Heart left ventricle (tissue), 16 donors: ENCODE measurements at regions not wholly inside any gene's neighbourhood (a gene's known extent, or its start where the extent isn't known, plus 50 kb on each side); places are given as distances from the start of the nearest gene placed in this dataset.

Experiments used
- ATAC-seq, 4 donors: fragments of 200-7000 bp; cut with Tn5 transposase; one replicate each; pipeline ENCODE4 v1.9.1; 2020 to 2022; ENCODE audit warnings: moderate library complexity in 4 of 4, mild to moderate bottlenecking in 3 of 4, moderate number of reproducible peaks in 1 of 4
- DNase-seq, 5 donors: peaks; one replicate each; pipeline ENCODE4 v3.0.0-alpha.2; 2020
- H3K27ac ChIP-seq, 12 donors: fragments of 200-600 bp; sonication (generic) in 4 of 12; one replicate each; pipeline versions ENCODE4 v1.5.0 to v1.8.0; 2016 to 2022; ENCODE audit warnings: mild to moderate bottlenecking in 2 of 12
- H3K27me3 ChIP-seq, 9 donors: fragments of 200-600 bp; sonication (generic) in 2 of 9; one replicate each; pipeline versions ENCODE4 v1.5.1 to v1.8.0; 2016 to 2022; ENCODE audit warnings: mild to moderate bottlenecking in 3 of 9
- H3K36me3 ChIP-seq, 9 donors: fragments of 200-600 bp; sonication (generic) in 2 of 9; one replicate each; pipeline versions ENCODE4 v1.5.0 to v1.8.0; 2018 to 2022; ENCODE audit warnings: mild to moderate bottlenecking in 2 of 9
- H3K4me1 ChIP-seq, 12 donors: fragments of 200-600 bp; sonication (generic) in 4 of 12; one replicate each; pipeline versions ENCODE4 v1.5.0 to v1.8.0; 2016 to 2022; ENCODE audit warnings: mild to moderate bottlenecking in 3 of 12
- H3K4me3 ChIP-seq, 12 donors: fragments of 200-600 bp; sonication (generic) in 4 of 12; one replicate each; pipeline versions ENCODE4 v1.5.0 to v1.8.0; 2017 to 2022; ENCODE audit warnings: mild to moderate bottlenecking in 9 of 12, moderate library complexity in 4 of 12
- H3K9me3 ChIP-seq, 12 donors: fragments of 200-600 bp; sonication (generic) in 4 of 12; one replicate each; pipeline versions ENCODE4 v1.5.0 to v1.8.0; 2016 to 2022; ENCODE audit warnings: mild to moderate bottlenecking in 1 of 12
- POLR2A ChIP-seq, 2 donors: fragments of 450-650 bp; IDR thresholded peaks; one replicate each; pipeline ENCODE4 v1.6.1; 2017; ENCODE audit warnings: antibody characterized with exemption in 2 of 2, mild to moderate bottlenecking in 2 of 2, moderate library complexity in 2 of 2
- WGBS, 4 donors: extraction: QIAGEN DNeasy Blood & Tissue Kit in 2 of 4; methylation state at CpG; one replicate each; pipeline versions ENCODE4 v1.1.5 to v1.1.7; 2013 to 2018; 5-methylcytosine and 5-hydroxymethylcytosine counted together
- intact Hi-C, 10 donors: fragments of 100-400 bp; cut with DNase I; formaldehyde crosslinking; loops; one replicate each; pipeline versions ENCODE4 v1.11.1 to v1.14.2; 2022
- TF ChIP-seq, protein P1 (sequence below), 12 donors: fragments of 200-600 bp; sonication (generic) in 4 of 12; IDR thresholded peaks; one replicate each; pipeline versions ENCODE4 v1.5.0 to v1.8.0; 2018 to 2022; ENCODE audit warnings: antibody characterized with exemption in 12 of 12, mild to moderate bottlenecking in 5 of 12
- donor health status: ischemic (EF 13 %, LVEDD 7.1; RV severe dilation, severe dysfunction).
- donor health status: healthy with polysubstance abuse.
- donor health status: DM: no; HTN: yes; CAD: no.
- donor health status: DM: no; HTN: no; CAD: no.
- donor health status: ischemic (EF 25% LVEDD 6.9; RV normal size, moderate dysfunction).
- donor health status: ischemic (EF 25% LVEDD 5.7; RV mildly dilated, moderate dysfunction).
- donor health status: healthy.
- donor health status: DM: yes; HTN: yes; CAD: no.
- donor health status: ischemic (EF 35%, LVEDD 5.7; RV mildly dilated, moderate dysfunction).
- donor health status: nonischemic (EF 11% LVEDD 7.7; RV severe dilation, severe dysfunction).
- donor health status: DM: yes; HTN: yes; CAD: no.
- donor health status: PGD.
- donor health status: ischemic (EF 29% LVEDD 5.4; RV normal size, mild dysfunction).
- donor health status: nonischemic (EF 23%, LVEDD 6.1; RV moderate dilation, normal function).

DNA sequence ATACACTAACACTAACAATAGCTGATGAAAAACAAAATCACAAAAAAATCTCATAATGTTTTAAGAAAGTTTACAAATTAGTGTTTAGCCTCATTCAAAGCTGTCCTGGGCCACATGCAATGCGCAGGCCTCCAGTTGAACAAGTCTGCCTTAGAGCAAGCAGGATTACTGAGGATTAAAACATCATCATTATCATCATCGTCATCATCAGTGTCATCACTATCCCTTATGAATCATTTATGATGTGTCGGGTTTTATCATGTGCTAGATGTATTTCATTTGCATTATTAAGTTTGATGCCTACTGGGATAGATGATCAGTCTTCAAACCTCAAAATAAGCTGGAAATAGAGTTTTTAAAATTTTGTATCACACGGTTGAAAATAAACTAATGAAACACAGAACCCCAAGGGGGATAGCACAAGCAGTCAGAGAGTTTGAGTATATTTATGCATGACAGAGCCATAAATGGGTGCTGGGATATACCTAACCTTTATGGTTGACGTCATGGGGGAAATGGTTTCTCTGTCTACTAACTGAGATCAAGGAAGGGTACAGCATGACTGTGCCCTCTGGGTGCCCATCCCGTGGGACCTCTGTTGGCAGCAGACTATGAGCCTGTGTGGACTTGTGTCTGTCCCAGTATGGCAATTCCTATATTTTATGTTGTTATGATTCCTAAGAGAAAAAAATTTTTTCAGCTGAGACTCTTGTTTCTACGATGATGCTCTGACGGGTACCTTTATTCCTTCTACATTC lies 150.3 kb upstream of the ADRA1B start:
- intact Hi-C loops, result loop anchor here in 4 of 10 donors (10.0 kb wide), 3 partner anchors 161 to 321 kb away; no protein-coding TSS in a partner anchor
- H3K27me3 ChIP-seq, result peaks cover 0 to 9% (median 0%) of the 10 kb centered on the region in 9 donors

DNA sequence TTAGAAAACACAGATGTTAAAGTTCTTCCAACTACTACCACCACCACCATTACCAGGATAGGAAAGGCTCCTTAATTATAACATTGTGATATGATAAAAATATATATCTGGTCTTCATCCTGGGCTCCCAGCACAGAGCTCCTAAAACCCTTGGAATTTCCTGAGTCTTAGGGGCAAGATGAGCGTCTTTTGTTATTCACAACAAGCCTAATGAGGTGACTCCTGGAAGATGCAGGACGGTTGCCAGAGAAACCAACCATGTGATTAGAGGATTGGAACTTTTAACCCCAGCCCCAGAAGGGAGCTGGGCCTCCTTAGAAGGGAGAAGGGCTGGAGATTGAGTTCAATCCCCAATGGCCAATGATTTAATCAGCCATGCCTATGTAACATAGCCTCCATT lies 148.0 kb upstream of the ADRA1B start:
- 30 to 46% (median 37%) methylated on average over 2 of the region's 2 CpGs for WGBS, 4 donors
- no peak overlapping the region for H3K4me3 ChIP-seq
- peaks cover 0 to 25% (median 10%) of the 10 kb centered on the region in 12 donors for H3K4me1 ChIP-seq
- H3K27me3 ChIP-seq, result peaks cover 0 to 17% (median 0%) of the 10 kb centered on the region in 9 donors
- DNase-seq (no peak), ATAC-seq (no peak)
- intact Hi-C loops, result loop anchor here in 4 of 10 donors (10.0 kb wide), 3 partner anchors 163 to 323 kb away; no protein-coding TSS in a partner anchor
- no peaks in the 10 kb centered on the region for H3K36me3 ChIP-seq
- no peaks in the 10 kb centered on the region for H3K9me3 ChIP-seq
- no peak overlapping the region for H3K27ac ChIP-seq
- TF ChIP-seq, protein P1, sequence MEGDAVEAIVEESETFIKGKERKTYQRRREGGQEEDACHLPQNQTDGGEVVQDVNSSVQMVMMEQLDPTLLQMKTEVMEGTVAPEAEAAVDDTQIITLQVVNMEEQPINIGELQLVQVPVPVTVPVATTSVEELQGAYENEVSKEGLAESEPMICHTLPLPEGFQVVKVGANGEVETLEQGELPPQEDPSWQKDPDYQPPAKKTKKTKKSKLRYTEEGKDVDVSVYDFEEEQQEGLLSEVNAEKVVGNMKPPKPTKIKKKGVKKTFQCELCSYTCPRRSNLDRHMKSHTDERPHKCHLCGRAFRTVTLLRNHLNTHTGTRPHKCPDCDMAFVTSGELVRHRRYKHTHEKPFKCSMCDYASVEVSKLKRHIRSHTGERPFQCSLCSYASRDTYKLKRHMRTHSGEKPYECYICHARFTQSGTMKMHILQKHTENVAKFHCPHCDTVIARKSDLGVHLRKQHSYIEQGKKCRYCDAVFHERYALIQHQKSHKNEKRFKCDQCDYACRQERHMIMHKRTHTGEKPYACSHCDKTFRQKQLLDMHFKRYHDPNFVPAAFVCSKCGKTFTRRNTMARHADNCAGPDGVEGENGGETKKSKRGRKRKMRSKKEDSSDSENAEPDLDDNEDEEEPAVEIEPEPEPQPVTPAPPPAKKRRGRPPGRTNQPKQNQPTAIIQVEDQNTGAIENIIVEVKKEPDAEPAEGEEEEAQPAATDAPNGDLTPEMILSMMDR (IDR thresholded peaks at IDR 0.05), result no peak
- no peak for TF ChIP-seq POLR2A (IDR thresholded peaks at IDR 0.05)

More for the DNA sequence above, 150.3 kb upstream of the ADRA1B start:
- ATAC-seq (no peak), DNase-seq (no peak)
- H3K4me3 ChIP-seq, result no peak overlapping the region
- no peak overlapping the region for H3K27ac ChIP-seq
- H3K9me3 ChIP-seq, result no peaks in the 10 kb centered on the region
- 75 to 78% (median 76%) methylated on average over 8 of the region's 8 CpGs for WGBS, 4 donors
- TF ChIP-seq POLR2A (IDR thresholded peaks at IDR 0.05), result no peak
- TF ChIP-seq, protein P1 (IDR thresholded peaks at IDR 0.05), result no peak
- no peaks in the 10 kb centered on the region for H3K36me3 ChIP-seq
- H3K4me1 ChIP-seq, result peaks cover 0 to 24% (median 6%) of the 10 kb centered on the region in 12 donors

DNA sequence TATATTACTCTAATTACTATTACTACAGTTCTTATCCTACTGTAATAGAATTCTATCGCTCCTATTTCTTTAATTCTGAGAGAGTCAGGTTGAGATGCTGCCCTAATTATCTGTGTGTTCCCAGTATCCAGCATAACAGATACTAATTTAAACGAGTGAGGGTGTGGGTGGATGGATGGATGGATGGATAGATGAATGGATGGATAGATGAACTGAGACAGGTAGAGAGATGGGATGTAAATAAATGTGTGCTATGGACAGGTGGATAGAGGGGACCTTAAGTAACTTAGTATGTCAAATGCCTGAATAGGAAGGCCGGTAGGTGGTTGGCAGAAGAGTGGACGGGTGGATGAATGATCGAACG lies 143.6 kb upstream of the ADRA1B start:
- intact Hi-C loops, result loop anchor here in 3 of 10 donors (10.0 kb wide), 3 partner anchors 142 to 438 kb away; partner anchors contain the start of genes ADRA1B (in 1 of the 3) and IL12B (in 1 of the 3)

More for the DNA sequence above, 143.6 kb upstream of the ADRA1B start:
- H3K27me3 ChIP-seq, result peaks cover 0 to 35% (median 0%) of the 10 kb centered on the region in 9 donors
- peaks cover 0 to 13% (median 5%) of the 10 kb centered on the region in 12 donors for H3K4me1 ChIP-seq
- H3K4me3 ChIP-seq, result peak overlapping the region in 9 of 12 donors; percentile 35 to 57 (median 44)
- H3K36me3 ChIP-seq, result no peaks in the 10 kb centered on the region
- TF ChIP-seq, protein P1 (IDR thresholded peaks at IDR 0.05), result no peak
- TF ChIP-seq POLR2A (IDR thresholded peaks at IDR 0.05), result no peak
- H3K9me3 ChIP-seq, result no peaks in the 10 kb centered on the region
- 56 to 64% (median 61%) methylated on average over 6 of the region's 6 CpGs for WGBS, 4 donors
- peak overlapping the region; percentile 40 to 91 (median 84) for H3K27ac ChIP-seq
- ATAC-seq (no peak), DNase-seq (no peak)
